HEK293T (cell line): ENCODE measurements at regions not wholly inside any gene's neighbourhood (a gene's known extent, or its start where the extent isn't known, plus 50 kb on each side); places are given as distances from the start of the nearest gene placed in this dataset.

ENCODE experiments used
- BHLHE40 ChIP-seq: fragments of 450-650 bp; IDR thresholded peaks from 2 replicates; pipeline ENCODE4 v1.6.1; 2016; ENCODE audit warnings: mild to moderate bottlenecking, moderate library complexity, borderline replicate concordance
- CTBP1 ChIP-seq: fragments of 450-650 bp; IDR thresholded peaks from 2 replicates; pipeline ENCODE4 v1.6.1; 2016; ENCODE audit warnings: borderline replicate concordance
- ELF4 ChIP-seq: fragments of 450-650 bp; IDR thresholded peaks from 2 replicates; pipeline ENCODE4 v1.6.1; 2017; ENCODE audit warnings: antibody characterized with exemption
- NFRKB ChIP-seq: fragments of 450-650 bp; IDR thresholded peaks from 2 replicates; pipeline ENCODE4 v1.6.1; 2016; ENCODE audit warnings: mild to moderate bottlenecking, moderate library complexity
- SP1 ChIP-seq: fragments of 450-650 bp; IDR thresholded peaks from 2 replicates; pipeline ENCODE4 v1.6.1; 2017
- SUZ12 ChIP-seq: fragments of 450-650 bp; IDR thresholded peaks from 2 replicates; pipeline ENCODE4 v1.6.1; 2016; ENCODE audit warnings: mild to moderate bottlenecking
- TARDBP ChIP-seq: fragments of 450-650 bp; IDR thresholded peaks from 2 replicates; pipeline ENCODE4 v1.6.1; 2016

- no peak for TF ChIP-seq SUZ12
- TF ChIP-seq ELF4 = no peak
- no peak for TF ChIP-seq TARDBP
- TF ChIP-seq SP1 = no peak
- TF ChIP-seq CTBP1 = no peak
- no peak for TF ChIP-seq BHLHE40
- no peak for TF ChIP-seq NFRKB
Observed at GRCh38 chr5:125525356-125525755, 778.9 kb upstream of the ZNF608 start.
